OCI-LY1 (cell line): ENCODE measurements at regions not wholly inside any gene's neighbourhood (a gene's known extent, or its start where the extent isn't known, plus 50 kb on each side); places are given as distances from the start of the nearest gene placed in this dataset.

Experiments
- H2AFZ ChIP-seq: fragments of 200-600 bp; sonication (generic), shearing (Covaris generic); 2 replicates; pipeline ENCODE4 v1.6.0; 2014; ENCODE audit warnings: antibody characterized with exemption, mild to moderate bottlenecking, low read length
- H3F3A ChIP-seq: fragments of 200-600 bp; sonication (generic), shearing (Covaris generic); 2 replicates; pipeline ENCODE4 v1.6.0; 2014; ENCODE audit warnings: mild to moderate bottlenecking, antibody characterized with exemption, low read length, moderate library complexity; ENCODE audit not compliant: insufficient read depth
- H3K27ac ChIP-seq: fragments of 200-600 bp; sonication (generic); 2 replicates; pipeline ENCODE4 v1.5.1; 2014; ENCODE audit warnings: low read length, mixed run types, mild to moderate bottlenecking, low read depth; ENCODE audit not compliant: poor library complexity, severe bottlenecking
- H3K27me3 ChIP-seq: fragments of 200-600 bp; sonication (generic); 2 replicates; pipeline ENCODE4 v1.6.0; 2014; ENCODE audit warnings: antibody characterized with exemption, mild to moderate bottlenecking, low read length, moderate library complexity; ENCODE audit not compliant: insufficient read depth
- H3K36me3 ChIP-seq: fragments of 200-600 bp; sonication (generic); 2 replicates; pipeline ENCODE4 v1.6.1; 2014; ENCODE audit warnings: mild to moderate bottlenecking, antibody characterized with exemption, low read length, moderate library complexity, mixed read lengths; ENCODE audit not compliant: insufficient read depth
- H3K4me1 ChIP-seq: fragments of 200-600 bp; sonication (generic); 2 replicates; pipeline ENCODE4 v1.5.1; 2014; ENCODE audit warnings: mild to moderate bottlenecking, low read length, moderate library complexity; ENCODE audit not compliant: insufficient read depth, severe bottlenecking
- H3K4me2 ChIP-seq: fragments of 200-600 bp; sonication (generic), shearing (Covaris generic); 2 replicates; pipeline ENCODE4 v1.6.1; 2014; ENCODE audit warnings: low read length
- H3K4me3 ChIP-seq: fragments of 200-600 bp; sonication (generic); 2 replicates; pipeline ENCODE4 v1.5.1; 2014; ENCODE audit warnings: low read length, low read depth, mild to moderate bottlenecking, mixed read lengths; ENCODE audit not compliant: poor library complexity, severe bottlenecking
- H3K79me2 ChIP-seq: fragments of 200-600 bp; shearing (Covaris generic); 2 replicates; pipeline ENCODE4 v1.6.1; 2016; ENCODE audit warnings: mixed run types, low read length, mixed read lengths; ENCODE audit not compliant: insufficient read depth
- H3K9ac ChIP-seq: fragments of 200-600 bp; sonication (generic), shearing (Covaris generic); 2 replicates; pipeline ENCODE4 v1.6.1; 2014; ENCODE audit warnings: mild to moderate bottlenecking, low read length, mixed read lengths
- H3K9me2 ChIP-seq: fragments of 200-600 bp; sonication (generic), shearing (Covaris generic); 2 replicates; pipeline ENCODE4 v1.6.1; 2014; ENCODE audit warnings: low read depth, mild to moderate bottlenecking, low read length, mixed read lengths
- H3K9me3 ChIP-seq: fragments of 200-600 bp; shearing (Covaris generic); 2 replicates; pipeline ENCODE4 v1.6.1; 2014; ENCODE audit warnings: low read length, mixed read lengths
- H4K20me1 ChIP-seq: fragments of 200-600 bp; sonication (generic), shearing (Covaris generic); 2 replicates; pipeline ENCODE4 v1.6.0; 2016; ENCODE audit warnings: mild to moderate bottlenecking, low read length; ENCODE audit not compliant: insufficient read depth
- EZH2 ChIP-seq: fragments of 200-600 bp; sonication (generic), shearing (Covaris generic); IDR thresholded peaks from 2 replicates; pipeline ENCODE4 v1.8.0; 2017; ENCODE audit warnings: borderline replicate concordance, mixed run types, mild to moderate bottlenecking, antibody characterized with exemption, low read length, moderate library complexity, mixed read lengths
- TF ChIP-seq, protein P1 (sequence below): fragments of 200-600 bp; sonication (generic), shearing (Covaris generic); IDR thresholded peaks from 2 replicates; pipeline ENCODE4 v1.5.1; 2017; ENCODE audit warnings: mild to moderate bottlenecking, antibody characterized with exemption, low read length, moderate library complexity, mixed read lengths

DNA sequence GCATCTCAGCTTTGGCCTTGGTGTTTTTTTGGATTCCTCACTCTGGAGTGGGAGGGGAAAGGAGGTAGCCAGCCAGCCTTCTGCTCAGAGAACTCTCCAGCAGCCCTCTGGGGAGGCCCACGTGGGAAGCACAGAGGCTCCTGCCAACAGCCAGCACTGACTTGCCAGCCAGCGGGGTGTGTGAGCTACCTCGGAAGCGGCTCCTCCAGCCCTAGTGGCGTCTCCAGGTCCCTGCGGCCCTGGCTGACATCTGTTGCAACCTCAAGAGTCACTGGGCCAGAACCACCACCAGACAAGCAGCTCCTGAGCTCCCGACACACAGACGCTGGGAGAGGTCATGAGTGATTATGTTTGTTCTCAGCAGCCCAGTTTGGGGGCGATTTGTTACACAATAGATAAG lies 180.2 kb upstream of the FZD8 start:
- Histone ChIP-seq H3K9ac (no peak overlapping the region), H3K27me3 (no peaks in the 10 kb centered on the region), H3K9me2 (no peaks in the 10 kb centered on the region), H3K4me1 (peaks cover 28% of the 10 kb centered on the region), H3K4me2 (no peak overlapping the region; the same call in 1 of the 2 replicates), H3K36me3 (no peaks in the 10 kb centered on the region), H4K20me1 (no peaks in the 10 kb centered on the region), H3F3A (no peaks in the 10 kb centered on the region), H3K79me2 (no peaks in the 10 kb centered on the region), H3K4me3 (no peak overlapping the region), H2AFZ (no peak overlapping the region), H3K9me3 (no peaks in the 10 kb centered on the region), H3K27ac (peak overlapping the region; percentile 70)
- TF ChIP-seq EZH2, result no peak
- TF ChIP-seq, protein P1, sequence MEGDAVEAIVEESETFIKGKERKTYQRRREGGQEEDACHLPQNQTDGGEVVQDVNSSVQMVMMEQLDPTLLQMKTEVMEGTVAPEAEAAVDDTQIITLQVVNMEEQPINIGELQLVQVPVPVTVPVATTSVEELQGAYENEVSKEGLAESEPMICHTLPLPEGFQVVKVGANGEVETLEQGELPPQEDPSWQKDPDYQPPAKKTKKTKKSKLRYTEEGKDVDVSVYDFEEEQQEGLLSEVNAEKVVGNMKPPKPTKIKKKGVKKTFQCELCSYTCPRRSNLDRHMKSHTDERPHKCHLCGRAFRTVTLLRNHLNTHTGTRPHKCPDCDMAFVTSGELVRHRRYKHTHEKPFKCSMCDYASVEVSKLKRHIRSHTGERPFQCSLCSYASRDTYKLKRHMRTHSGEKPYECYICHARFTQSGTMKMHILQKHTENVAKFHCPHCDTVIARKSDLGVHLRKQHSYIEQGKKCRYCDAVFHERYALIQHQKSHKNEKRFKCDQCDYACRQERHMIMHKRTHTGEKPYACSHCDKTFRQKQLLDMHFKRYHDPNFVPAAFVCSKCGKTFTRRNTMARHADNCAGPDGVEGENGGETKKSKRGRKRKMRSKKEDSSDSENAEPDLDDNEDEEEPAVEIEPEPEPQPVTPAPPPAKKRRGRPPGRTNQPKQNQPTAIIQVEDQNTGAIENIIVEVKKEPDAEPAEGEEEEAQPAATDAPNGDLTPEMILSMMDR, result no peak; the same call in 1 of the 2 replicates

DNA sequence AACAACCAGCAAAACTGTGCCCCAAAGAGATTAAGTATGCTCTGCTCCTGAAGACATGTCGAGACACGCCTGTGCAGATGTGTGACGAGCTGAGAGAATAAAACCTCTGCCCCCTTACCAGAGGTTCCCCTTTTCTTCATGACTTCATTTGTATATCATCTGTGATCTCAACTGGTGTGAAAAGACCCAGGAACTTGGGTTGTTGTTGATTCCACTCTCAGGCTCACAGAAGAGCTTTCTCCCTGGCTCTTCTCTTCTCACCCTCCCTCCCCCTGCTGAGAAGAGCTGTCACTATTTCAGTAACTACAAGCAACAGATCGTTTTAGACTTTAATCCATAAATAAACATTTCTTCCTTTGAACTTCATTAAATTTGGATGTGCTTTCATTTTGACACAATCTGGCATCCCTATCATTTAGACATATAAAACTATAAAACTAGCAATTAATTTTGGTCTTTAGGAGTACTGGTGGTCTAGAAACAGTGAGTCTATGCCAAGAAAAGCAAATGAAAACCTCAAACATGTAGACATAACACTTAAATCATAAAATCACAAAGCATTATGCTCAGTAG lies 179.3 kb upstream of the FZD8 start:
- no peak overlapping the region for H3K4me3 ChIP-seq
- H3K36me3 ChIP-seq, result no peaks in the 10 kb centered on the region
- H3K9me2 ChIP-seq, result no peaks in the 10 kb centered on the region
- no peaks in the 10 kb centered on the region for H4K20me1 ChIP-seq
- H3K4me1 ChIP-seq, result peaks cover 28% of the 10 kb centered on the region
- no peak overlapping the region for H2AFZ ChIP-seq
- peak overlapping the region; percentile 70 for H3K27ac ChIP-seq
- no peaks in the 10 kb centered on the region for H3K79me2 ChIP-seq
- TF ChIP-seq, protein P1, result no peak
- TF ChIP-seq EZH2, result no peak
- no peak overlapping the region for H3K9ac ChIP-seq
- no peak overlapping the region; the same call in 1 of the 2 replicates for H3K4me2 ChIP-seq
- H3F3A ChIP-seq, result no peaks in the 10 kb centered on the region
- no peaks in the 10 kb centered on the region for H3K9me3 ChIP-seq
- H3K27me3 ChIP-seq, result no peaks in the 10 kb centered on the region

DNA sequence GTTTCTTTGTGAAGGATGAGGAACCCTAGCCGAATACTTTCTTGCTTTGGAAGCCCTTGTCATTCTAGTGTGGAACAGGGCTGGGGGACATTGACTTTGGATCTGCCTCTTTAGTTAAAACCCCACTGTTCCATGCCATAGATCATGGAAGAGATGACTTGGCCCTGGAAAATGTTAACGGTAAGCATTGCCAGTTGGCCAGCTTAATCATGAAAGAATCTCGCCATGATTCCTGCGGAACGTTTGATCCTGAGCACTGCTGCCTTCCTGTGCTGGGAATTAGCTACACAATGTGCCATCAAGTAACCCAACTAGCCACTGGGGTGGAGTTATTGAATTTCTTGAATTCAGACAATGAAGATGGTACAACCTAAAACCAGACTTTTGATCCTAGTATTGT lies 177.6 kb upstream of the FZD8 start:
- H3K9me3 ChIP-seq, result no peaks in the 10 kb centered on the region
- H3K9me2 ChIP-seq, result no peaks in the 10 kb centered on the region
- H3K9ac ChIP-seq, result no peak overlapping the region
- H3K4me3 ChIP-seq, result no peak overlapping the region
- no peaks in the 10 kb centered on the region for H4K20me1 ChIP-seq
- H3K27ac ChIP-seq, result no peak overlapping the region
- H3K79me2 ChIP-seq, result no peaks in the 10 kb centered on the region
- no peak for TF ChIP-seq EZH2
- TF ChIP-seq, protein P1, result no peak
- H3K27me3 ChIP-seq, result no peaks in the 10 kb centered on the region
- no peak overlapping the region for H3K4me2 ChIP-seq
- H2AFZ ChIP-seq, result no peak overlapping the region
- H3F3A ChIP-seq, result no peaks in the 10 kb centered on the region
- peaks cover 28% of the 10 kb centered on the region for H3K4me1 ChIP-seq
- H3K36me3 ChIP-seq, result no peaks in the 10 kb centered on the region
